Astrocyte (in vitro differentiated cells and primary cell): ENCODE measurements at regions not wholly inside any gene's neighbourhood (a gene's known extent, or its start where the extent isn't known, plus 50 kb on each side); places are given as distances from the start of the nearest gene placed in this dataset.

ENCODE experiments used
- DNase-seq: peaks from one replicate; pipeline ENCODE4 v3.0.0-alpha.2; 2010; ENCODE audit warnings: low read depth
- FAIRE-seq: peaks from 2 replicates; lab custom pipeline; 2011; peaks lifted over from hg19 to GRCh38; lab: Jason Lieb, UNC
- H2AFZ ChIP-seq: 2 replicates; pipeline ENCODE4 v1.6.0; 2012; ENCODE audit warnings: low read depth, low read length, inconsistent platforms
- H3K27ac ChIP-seq: 2 replicates; pipeline ENCODE4 v1.5.1; 2011; ENCODE audit warnings: low read depth, low read length, inconsistent platforms
- H3K27me3 ChIP-seq: 2 replicates; pipeline ENCODE4 v1.6.0; 2011; ENCODE audit warnings: low read length, inconsistent platforms; ENCODE audit not compliant: insufficient read depth
- H3K36me3 ChIP-seq: 2 replicates; pipeline ENCODE4 v1.5.1; 2011; ENCODE audit warnings: low read length, inconsistent platforms; ENCODE audit not compliant: insufficient read depth
- H3K4me1 ChIP-seq: 2 replicates; pipeline ENCODE4 v1.5.1; 2011; ENCODE audit warnings: low read length, inconsistent platforms; ENCODE audit not compliant: insufficient read depth
- H3K4me2 ChIP-seq: 2 replicates; pipeline ENCODE4 v1.6.0; 2012; ENCODE audit warnings: low read length, inconsistent platforms
- H3K4me3 ChIP-seq: 2 replicates; pipeline ENCODE4 v1.5.1; 2011; ENCODE audit warnings: low read depth, mild to moderate bottlenecking, low read length, inconsistent platforms; ENCODE audit not compliant: insufficient read depth
- H3K79me2 ChIP-seq: 2 replicates; pipeline ENCODE4 v1.6.0; 2012; ENCODE audit warnings: mild to moderate bottlenecking, low read length, inconsistent platforms; ENCODE audit not compliant: insufficient read depth
- H3K9ac ChIP-seq: 2 replicates; pipeline ENCODE4 v1.6.0; 2012; ENCODE audit warnings: mild to moderate bottlenecking, low read length, inconsistent platforms
- H3K9me3 ChIP-seq: 2 replicates; pipeline ENCODE4 v1.5.1; 2012; ENCODE audit warnings: low read depth, mild to moderate bottlenecking, low read length, inconsistent platforms; ENCODE audit not compliant: insufficient read depth
- H4K20me1 ChIP-seq: 2 replicates; pipeline ENCODE4 v1.6.0; 2012; ENCODE audit warnings: low read length, inconsistent platforms; ENCODE audit not compliant: insufficient read depth
- H3K27ac Mint-ChIP-seq: one replicate; pipeline ENCODE4 v1.8.0; 2021; ENCODE audit warnings: mild to moderate bottlenecking, mixed read lengths; ENCODE audit not compliant: unreplicated experiment
- H3K27me3 Mint-ChIP-seq: one replicate; pipeline ENCODE4 v1.8.0; 2021; ENCODE audit warnings: low read depth, mixed read lengths; ENCODE audit not compliant: unreplicated experiment
- H3K36me3 Mint-ChIP-seq: one replicate; pipeline ENCODE4 v1.8.0; 2021; ENCODE audit warnings: low read depth, mixed read lengths; ENCODE audit not compliant: unreplicated experiment
- H3K4me1 Mint-ChIP-seq: one replicate; pipeline ENCODE4 v1.8.0; 2021; ENCODE audit warnings: low read depth, mixed read lengths; ENCODE audit not compliant: unreplicated experiment
- H3K4me3 Mint-ChIP-seq: one replicate; pipeline ENCODE4 v1.8.0; 2021; ENCODE audit warnings: mild to moderate bottlenecking, moderate library complexity, mixed read lengths; ENCODE audit not compliant: unreplicated experiment
- H3K9me3 Mint-ChIP-seq: one replicate; pipeline ENCODE4 v1.8.0; 2021; ENCODE audit warnings: mild to moderate bottlenecking, mixed read lengths; ENCODE audit not compliant: unreplicated experiment
- EZH2 ChIP-seq: IDR thresholded peaks from 2 replicates; pipeline ENCODE4 v1.6.1; 2012; ENCODE audit warnings: mild to moderate bottlenecking, low read length, inconsistent platforms; ENCODE audit not compliant: insufficient read depth
- TF ChIP-seq, protein P1 (sequence below): IDR thresholded peaks from 2 replicates; pipeline ENCODE4 v1.5.1; 2011; ENCODE audit warnings: low read depth, mild to moderate bottlenecking, inconsistent platforms, low read length, moderate library complexity; ENCODE audit not compliant: insufficient read depth

DNA sequence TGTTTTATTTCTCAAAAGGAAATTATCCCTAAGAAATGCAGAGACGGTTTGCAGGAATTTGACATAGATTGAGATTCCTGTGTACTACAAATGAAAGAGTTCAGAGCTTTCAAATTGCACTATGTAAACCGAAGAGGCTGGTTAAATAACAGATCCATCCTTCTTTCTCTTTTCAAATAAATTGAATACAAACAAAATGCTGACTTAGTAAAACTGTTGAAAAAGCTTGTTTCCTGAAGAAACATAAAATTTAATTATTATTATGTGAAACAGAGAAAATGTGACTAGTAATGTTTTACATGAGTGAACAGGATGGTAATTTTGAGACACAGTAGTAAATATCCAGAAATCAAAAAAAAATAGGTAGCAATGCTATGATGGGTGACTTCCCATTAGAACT lies 441.2 kb downstream of the LRRIQ3 start:
- no peak overlapping the region for H3K27ac Mint-ChIP-seq
- no peak overlapping the region for H3K4me3 Mint-ChIP-seq
- no peak for DNase-seq

DNA sequence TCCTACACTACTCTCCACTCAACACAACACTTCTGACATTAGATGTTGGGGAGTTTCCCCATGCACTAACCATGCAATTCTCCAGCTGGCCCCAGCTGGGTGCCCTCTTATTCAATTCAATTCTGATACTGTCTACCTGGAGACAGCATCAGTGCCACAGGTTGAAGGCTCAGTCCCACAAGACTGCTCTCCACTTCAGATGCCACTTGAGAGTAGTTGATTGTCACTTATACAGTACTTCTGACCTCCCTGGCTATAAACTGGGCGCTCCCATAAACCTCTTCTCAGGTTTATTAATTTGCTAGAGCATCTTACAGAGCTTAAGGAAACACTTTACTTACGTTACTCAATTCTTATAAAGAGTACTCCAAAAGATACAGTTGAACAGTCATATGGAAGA lies 442.3 kb downstream of the LRRIQ3 start:
- Histone ChIP-seq H3K36me3 (no peaks in the 10 kb centered on the region), H3K9me3 (no peaks in the 10 kb centered on the region), H2AFZ (no peak overlapping the region), H4K20me1 (no peaks in the 10 kb centered on the region), H3K4me3 (no peak overlapping the region), H3K9ac (no peak overlapping the region), H3K4me2 (no peak overlapping the region), H3K27me3 (no peaks in the 10 kb centered on the region), H3K79me2 (no peaks in the 10 kb centered on the region), H3K4me1 (no peaks in the 10 kb centered on the region), H3K27ac (no peak overlapping the region)
- no peaks in the 10 kb centered on the region for H3K9me3 Mint-ChIP-seq
- no peak overlapping the region for H3K27ac Mint-ChIP-seq
- no peaks in the 10 kb centered on the region for H3K27me3 Mint-ChIP-seq
- FAIRE-seq (no peak), DNase-seq (no peak)
- no peaks in the 10 kb centered on the region for H3K36me3 Mint-ChIP-seq
- no peak for TF ChIP-seq EZH2
- TF ChIP-seq, protein P1, sequence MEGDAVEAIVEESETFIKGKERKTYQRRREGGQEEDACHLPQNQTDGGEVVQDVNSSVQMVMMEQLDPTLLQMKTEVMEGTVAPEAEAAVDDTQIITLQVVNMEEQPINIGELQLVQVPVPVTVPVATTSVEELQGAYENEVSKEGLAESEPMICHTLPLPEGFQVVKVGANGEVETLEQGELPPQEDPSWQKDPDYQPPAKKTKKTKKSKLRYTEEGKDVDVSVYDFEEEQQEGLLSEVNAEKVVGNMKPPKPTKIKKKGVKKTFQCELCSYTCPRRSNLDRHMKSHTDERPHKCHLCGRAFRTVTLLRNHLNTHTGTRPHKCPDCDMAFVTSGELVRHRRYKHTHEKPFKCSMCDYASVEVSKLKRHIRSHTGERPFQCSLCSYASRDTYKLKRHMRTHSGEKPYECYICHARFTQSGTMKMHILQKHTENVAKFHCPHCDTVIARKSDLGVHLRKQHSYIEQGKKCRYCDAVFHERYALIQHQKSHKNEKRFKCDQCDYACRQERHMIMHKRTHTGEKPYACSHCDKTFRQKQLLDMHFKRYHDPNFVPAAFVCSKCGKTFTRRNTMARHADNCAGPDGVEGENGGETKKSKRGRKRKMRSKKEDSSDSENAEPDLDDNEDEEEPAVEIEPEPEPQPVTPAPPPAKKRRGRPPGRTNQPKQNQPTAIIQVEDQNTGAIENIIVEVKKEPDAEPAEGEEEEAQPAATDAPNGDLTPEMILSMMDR: no peak
- no peaks in the 10 kb centered on the region for H3K4me1 Mint-ChIP-seq
- H3K4me3 Mint-ChIP-seq: no peak overlapping the region

More for the DNA sequence above, 441.2 kb downstream of the LRRIQ3 start:
- Histone ChIP-seq H3K27ac (no peak overlapping the region), H3K4me2 (no peak overlapping the region), H2AFZ (no peak overlapping the region), H3K9me3 (no peaks in the 10 kb centered on the region), H3K4me1 (no peaks in the 10 kb centered on the region), H4K20me1 (no peaks in the 10 kb centered on the region), H3K79me2 (no peaks in the 10 kb centered on the region), H3K36me3 (no peaks in the 10 kb centered on the region), H3K27me3 (no peaks in the 10 kb centered on the region), H3K4me3 (no peak overlapping the region), H3K9ac (no peak overlapping the region)
- no peaks in the 10 kb centered on the region for H3K27me3 Mint-ChIP-seq
- H3K36me3 Mint-ChIP-seq: no peaks in the 10 kb centered on the region
- H3K9me3 Mint-ChIP-seq: no peaks in the 10 kb centered on the region
- no peak for FAIRE-seq
- TF ChIP-seq, protein P1: no peak
- no peak for TF ChIP-seq EZH2
- no peaks in the 10 kb centered on the region for H3K4me1 Mint-ChIP-seq

DNA sequence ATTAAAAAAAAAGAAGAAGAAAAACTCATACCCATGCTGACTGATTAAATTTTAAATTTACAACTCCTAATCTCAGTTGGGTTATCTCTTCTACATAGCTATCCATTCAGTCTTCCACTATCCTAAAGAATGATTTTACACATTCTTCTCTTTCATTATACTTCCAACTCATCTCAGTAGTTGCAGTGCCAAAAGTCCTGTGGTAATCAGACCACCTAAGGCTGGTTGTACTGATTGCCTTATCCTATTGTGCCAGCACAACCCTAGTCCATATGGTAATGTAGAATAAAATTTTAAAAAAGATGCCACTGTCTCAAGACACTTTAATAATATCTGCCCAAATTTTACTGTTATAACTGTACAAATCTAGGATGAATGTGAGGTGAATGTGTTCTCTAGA lies 448.0 kb downstream of the LRRIQ3 start:
- no peaks in the 10 kb centered on the region for H3K9me3 ChIP-seq
- DNase-seq (no peak), FAIRE-seq (no peak)
- no peaks in the 10 kb centered on the region for H3K4me1 ChIP-seq
- no peaks in the 10 kb centered on the region for H3K27me3 ChIP-seq
- H3K79me2 ChIP-seq: no peaks in the 10 kb centered on the region
- Mint-ChIP-seq H3K27ac (no peak overlapping the region), H3K4me3 (no peak overlapping the region), H3K9me3 (no peaks in the 10 kb centered on the region), H3K4me1 (no peaks in the 10 kb centered on the region), H3K36me3 (no peaks in the 10 kb centered on the region), H3K27me3 (no peaks in the 10 kb centered on the region)
- H4K20me1 ChIP-seq: no peaks in the 10 kb centered on the region
- H3K4me3 ChIP-seq: no peak overlapping the region
- no peak overlapping the region for H3K9ac ChIP-seq
- H3K4me2 ChIP-seq: no peak overlapping the region
- TF ChIP-seq, protein P1: no peak
- TF ChIP-seq EZH2: no peak
- no peak overlapping the region for H2AFZ ChIP-seq
- no peaks in the 10 kb centered on the region for H3K36me3 ChIP-seq
- no peak overlapping the region for H3K27ac ChIP-seq
